ENCODE measurements at regions not wholly inside any gene's neighbourhood (a gene's known extent, or its start where the extent isn't known, plus 50 kb on each side); places are given as distances from the start of the nearest gene placed in this dataset.

GRCh38 chrX:95076449-95076848 is 1402.4 kb downstream of the FAM133A start:
- Histone ChIP-seq H3F3A (ENCODE audit: low read depth) (no peaks in the 10 kb centered on the region), H3K27me3 (ENCODE audit: insufficient read depth, low read length, poor library complexity, severe bottlenecking) (no peaks in the 10 kb centered on the region), H3K4me2 (ENCODE audit: low read depth, low read length, poor library complexity, severe bottlenecking) (no peak overlapping the region), H3K9ac (ENCODE audit: low read depth, low read length, poor library complexity, severe bottlenecking) (no peak overlapping the region), H3K4me1 (ENCODE audit: insufficient read depth, low read length, poor library complexity, severe bottlenecking) (no peaks in the 10 kb centered on the region), H3K79me2 (ENCODE audit: insufficient read depth, low read length) (no peaks in the 10 kb centered on the region), H3K9me3 (ENCODE audit: insufficient read depth, low read depth, low read length) (no peaks in the 10 kb centered on the region), H3K36me3 (ENCODE audit: insufficient read depth, low read length) (no peaks in the 10 kb centered on the region), H4K20me1 (ENCODE audit: insufficient read depth, low read length, poor library complexity, severe bottlenecking) (no peaks in the 10 kb centered on the region), H3K4me3 (ENCODE audit: low read length, poor library complexity, severe bottlenecking) (no peak overlapping the region), H3K9me2 (replicated peaks; ENCODE audit: low read depth, low read length) (no peaks in the 10 kb centered on the region), H2AFZ (ENCODE audit: low read length) (no peak overlapping the region)
- TF ChIP-seq EZH2phosphoT487 (IDR thresholded peaks at IDR 0.05; ENCODE audit: borderline replicate concordance) (no peak), CTCF (conservative IDR thresholded peaks at IDR 0.05; ENCODE audit: low read length) (peak; percentile 61)

GRCh38 chrX:95101851-95102390 is 1427.9 kb downstream of the FAM133A start:
- Histone ChIP-seq H3K36me3 (ENCODE audit: insufficient read depth, low read length) (no peaks in the 10 kb centered on the region), H3F3A (ENCODE audit: low read depth) (no peaks in the 10 kb centered on the region), H3K4me1 (ENCODE audit: insufficient read depth, low read length, poor library complexity, severe bottlenecking) (no peaks in the 10 kb centered on the region), H3K27me3 (ENCODE audit: insufficient read depth, low read length, poor library complexity, severe bottlenecking) (no peaks in the 10 kb centered on the region), H3K9ac (ENCODE audit: low read depth, low read length, poor library complexity, severe bottlenecking) (no peak overlapping the region), H3K4me3 (ENCODE audit: low read length, poor library complexity, severe bottlenecking) (no peak overlapping the region), H3K4me2 (ENCODE audit: low read depth, low read length, poor library complexity, severe bottlenecking) (no peak overlapping the region), H3K9me2 (replicated peaks; ENCODE audit: low read depth, low read length) (no peaks in the 10 kb centered on the region), H3K79me2 (ENCODE audit: insufficient read depth, low read length) (no peaks in the 10 kb centered on the region), H3K9me3 (ENCODE audit: insufficient read depth, low read depth, low read length) (no peaks in the 10 kb centered on the region), H4K20me1 (ENCODE audit: insufficient read depth, low read length, poor library complexity, severe bottlenecking) (no peaks in the 10 kb centered on the region), H2AFZ (ENCODE audit: low read length) (no peak overlapping the region)
- TF ChIP-seq CTCF (conservative IDR thresholded peaks at IDR 0.05; ENCODE audit: low read length) (no peak), EZH2phosphoT487 (IDR thresholded peaks at IDR 0.05; ENCODE audit: borderline replicate concordance) (no peak)

- no peaks in the 10 kb centered on the region for H3K79me2 ChIP-seq (ENCODE audit: insufficient read depth, low read length)
- no peaks in the 10 kb centered on the region for H3K9me3 ChIP-seq (ENCODE audit: insufficient read depth, low read depth, low read length)
- no peak overlapping the region for H3K9ac ChIP-seq (ENCODE audit: low read depth, low read length, poor library complexity, severe bottlenecking)
- H4K20me1 ChIP-seq (ENCODE audit: insufficient read depth, low read length, poor library complexity, severe bottlenecking): no peaks in the 10 kb centered on the region
- H3K4me3 ChIP-seq (ENCODE audit: low read length, poor library complexity, severe bottlenecking): no peak overlapping the region
- no peak for TF ChIP-seq EZH2phosphoT487 (IDR thresholded peaks at IDR 0.05; ENCODE audit: borderline replicate concordance)
- no peak for TF ChIP-seq CTCF (conservative IDR thresholded peaks at IDR 0.05; ENCODE audit: low read length)
- no peaks in the 10 kb centered on the region for H3K27me3 ChIP-seq (ENCODE audit: insufficient read depth, low read length, poor library complexity, severe bottlenecking)
- H2AFZ ChIP-seq (ENCODE audit: low read length): no peak overlapping the region
- no peaks in the 10 kb centered on the region for H3K4me1 ChIP-seq (ENCODE audit: insufficient read depth, low read length, poor library complexity, severe bottlenecking)
- no peaks in the 10 kb centered on the region for H3K36me3 ChIP-seq (ENCODE audit: insufficient read depth, low read length)
- H3K9me2 ChIP-seq (replicated peaks; ENCODE audit: low read depth, low read length): no peaks in the 10 kb centered on the region
- H3F3A ChIP-seq (ENCODE audit: low read depth): no peaks in the 10 kb centered on the region
- H3K4me2 ChIP-seq (ENCODE audit: low read depth, low read length, poor library complexity, severe bottlenecking): no peak overlapping the region
Observed at GRCh38 chrX:95117556-95117955, 1443.5 kb downstream of the FAM133A start.

All from Loucy (cell line).